Activated gamma-delta T cell treated with Interleukin-2 at 50 U/mL for 16 hours (primary cell): ENCODE measurements at regions not wholly inside any gene's neighbourhood (a gene's known extent, or its start where the extent isn't known, plus 50 kb on each side); places are given as distances from the start of the nearest gene placed in this dataset.
"Not testable (repeated sequence)": the region's sequence is repeated elsewhere in the genome, so short reads cannot be mapped to it uniquely, and the experiment has no call there.

ENCODE experiments used
- DNase-seq: peaks from one replicate; pipeline ENCODE4 v3.0.0-alpha.2; 2020

GRCh38 chr10:11663763-11664555 lies 52.5 kb upstream of the USP6NL start:
- DNase-seq = no peak

- not testable (repeated sequence) for DNase-seq
Measured at GRCh38 chr10:11663126-11663515, 51.7 kb upstream of the USP6NL start.

- no peak for DNase-seq
Measured at GRCh38 chr10:11661441-11661840, 50.0 kb upstream of the USP6NL start.
